NB4 (cell line): ENCODE measurements at regions not wholly inside any gene's neighbourhood (a gene's known extent, or its start where the extent isn't known, plus 50 kb on each side); places are given as distances from the start of the nearest gene placed in this dataset.

ENCODE experiments used
- DNase-seq: peaks from one replicate; pipeline ENCODE4 v3.0.0; 2010; ENCODE audit warnings: low read depth
- H3K4me3 ChIP-seq: one replicate; pipeline ENCODE4 v1.5.1; 2011; ENCODE audit warnings: mild to moderate bottlenecking, low read depth, low read length, moderate library complexity
- MYC ChIP-seq: IDR thresholded peaks from 2 replicates; pipeline ENCODE4 v1.6.1; 2011; ENCODE audit warnings: low read depth, low read length
- POLR2A ChIP-seq: IDR thresholded peaks from 2 replicates; pipeline ENCODE4 v1.6.1; 2011; ENCODE audit warnings: mild to moderate bottlenecking; ENCODE audit not compliant: insufficient read length; ENCODE audit errors: extremely low read depth
- TF ChIP-seq, protein P1 (sequence below): IDR thresholded peaks from one replicate; pipeline ENCODE4 v1.5.1; 2012; ENCODE audit warnings: low read depth, low read length
- TF ChIP-seq, protein P2 (sequence below): IDR thresholded peaks from 2 replicates; pipeline ENCODE4 v1.6.1; 2011; ENCODE audit warnings: low read depth, low read length

DNA sequence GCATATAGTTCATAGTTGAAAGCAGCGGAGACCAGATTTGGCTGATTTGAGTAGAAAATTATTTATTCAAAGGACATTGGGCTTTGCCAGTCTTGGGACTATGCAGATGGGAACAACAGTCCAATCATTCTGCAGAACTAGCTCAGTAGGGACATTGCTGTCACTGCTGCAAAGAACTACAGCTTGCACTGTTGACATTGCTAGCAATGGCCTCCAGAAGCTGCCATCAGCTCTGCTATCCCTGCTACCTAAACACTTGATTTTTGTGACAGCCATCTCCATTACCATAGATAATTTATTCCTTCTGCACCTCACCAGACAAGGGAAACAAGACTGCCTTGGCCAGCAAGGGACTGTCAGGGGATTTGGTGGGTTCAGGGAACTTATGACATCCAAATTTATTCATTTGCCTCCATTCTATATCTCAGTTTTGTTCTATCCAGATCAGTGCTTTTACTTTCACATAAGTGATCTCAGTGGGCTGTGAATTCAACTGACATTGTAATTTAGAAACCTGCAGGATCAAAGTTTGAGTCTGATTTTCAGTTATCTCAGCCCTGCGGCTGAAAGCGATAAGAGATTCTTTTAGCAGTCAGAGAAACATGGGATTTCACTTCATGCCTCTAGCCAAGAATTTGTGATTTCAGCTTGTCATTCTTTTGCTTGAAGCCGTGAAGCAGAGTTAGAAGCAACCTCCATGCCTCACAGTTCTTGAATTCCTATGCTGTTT lies 136.7 kb upstream of the FBXO33 start:
- DNase-seq = no peak
- H3K4me3 ChIP-seq = no peak overlapping the region
- TF ChIP-seq, protein P1, sequence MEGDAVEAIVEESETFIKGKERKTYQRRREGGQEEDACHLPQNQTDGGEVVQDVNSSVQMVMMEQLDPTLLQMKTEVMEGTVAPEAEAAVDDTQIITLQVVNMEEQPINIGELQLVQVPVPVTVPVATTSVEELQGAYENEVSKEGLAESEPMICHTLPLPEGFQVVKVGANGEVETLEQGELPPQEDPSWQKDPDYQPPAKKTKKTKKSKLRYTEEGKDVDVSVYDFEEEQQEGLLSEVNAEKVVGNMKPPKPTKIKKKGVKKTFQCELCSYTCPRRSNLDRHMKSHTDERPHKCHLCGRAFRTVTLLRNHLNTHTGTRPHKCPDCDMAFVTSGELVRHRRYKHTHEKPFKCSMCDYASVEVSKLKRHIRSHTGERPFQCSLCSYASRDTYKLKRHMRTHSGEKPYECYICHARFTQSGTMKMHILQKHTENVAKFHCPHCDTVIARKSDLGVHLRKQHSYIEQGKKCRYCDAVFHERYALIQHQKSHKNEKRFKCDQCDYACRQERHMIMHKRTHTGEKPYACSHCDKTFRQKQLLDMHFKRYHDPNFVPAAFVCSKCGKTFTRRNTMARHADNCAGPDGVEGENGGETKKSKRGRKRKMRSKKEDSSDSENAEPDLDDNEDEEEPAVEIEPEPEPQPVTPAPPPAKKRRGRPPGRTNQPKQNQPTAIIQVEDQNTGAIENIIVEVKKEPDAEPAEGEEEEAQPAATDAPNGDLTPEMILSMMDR = no peak
- TF ChIP-seq POLR2A (no peak), MYC (no peak)
- TF ChIP-seq, protein P2, sequence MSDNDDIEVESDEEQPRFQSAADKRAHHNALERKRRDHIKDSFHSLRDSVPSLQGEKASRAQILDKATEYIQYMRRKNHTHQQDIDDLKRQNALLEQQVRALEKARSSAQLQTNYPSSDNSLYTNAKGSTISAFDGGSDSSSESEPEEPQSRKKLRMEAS = no peak

DNA sequence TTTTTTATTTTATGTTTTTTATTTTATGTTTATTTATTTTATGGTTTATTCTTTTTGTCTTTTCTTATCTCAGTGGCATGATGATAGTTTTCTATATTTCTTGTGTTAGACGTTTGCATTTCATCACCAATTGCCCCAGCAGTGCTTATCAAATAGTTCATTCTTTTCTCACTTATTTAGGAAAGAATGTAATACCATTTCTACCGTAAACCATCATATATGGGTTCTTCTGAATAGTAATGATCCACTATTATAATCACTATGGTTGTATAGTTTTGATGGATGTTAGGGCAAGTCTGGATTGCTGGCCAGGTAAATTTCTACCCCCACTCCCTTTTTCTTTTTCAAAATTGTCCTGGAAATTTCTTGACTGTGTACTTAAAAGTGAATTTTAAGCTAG lies 134.6 kb upstream of the FBXO33 start:
- no peak overlapping the region for H3K4me3 ChIP-seq
- DNase-seq = no peak
- TF ChIP-seq, protein P1 = no peak
- TF ChIP-seq, protein P2 = no peak
- TF ChIP-seq POLR2A (no peak), MYC (no peak)

DNA sequence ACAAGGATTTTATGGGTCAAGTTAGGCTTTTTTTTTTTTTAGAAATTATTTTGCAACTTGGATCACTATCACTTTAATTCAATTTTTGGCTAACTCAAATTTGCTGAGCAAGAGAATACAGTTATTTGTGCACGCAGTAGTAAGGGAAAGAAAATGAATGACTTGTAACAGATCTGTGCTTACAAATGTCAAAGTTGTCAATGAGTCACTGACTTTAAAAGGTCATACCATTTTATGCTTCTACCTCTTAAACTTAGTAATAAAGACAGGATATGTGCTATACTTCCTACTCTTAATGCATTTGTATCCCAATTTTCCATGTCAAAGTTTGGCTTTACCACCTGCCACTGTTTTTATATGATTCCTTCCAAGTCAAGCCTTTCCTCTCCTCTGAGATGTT lies 131.1 kb upstream of the FBXO33 start:
- no peak for DNase-seq
- H3K4me3 ChIP-seq = no peak overlapping the region
- TF ChIP-seq, protein P1 = no peak
- TF ChIP-seq POLR2A = no peak
- no peak for TF ChIP-seq MYC
- TF ChIP-seq, protein P2 = no peak

DNA sequence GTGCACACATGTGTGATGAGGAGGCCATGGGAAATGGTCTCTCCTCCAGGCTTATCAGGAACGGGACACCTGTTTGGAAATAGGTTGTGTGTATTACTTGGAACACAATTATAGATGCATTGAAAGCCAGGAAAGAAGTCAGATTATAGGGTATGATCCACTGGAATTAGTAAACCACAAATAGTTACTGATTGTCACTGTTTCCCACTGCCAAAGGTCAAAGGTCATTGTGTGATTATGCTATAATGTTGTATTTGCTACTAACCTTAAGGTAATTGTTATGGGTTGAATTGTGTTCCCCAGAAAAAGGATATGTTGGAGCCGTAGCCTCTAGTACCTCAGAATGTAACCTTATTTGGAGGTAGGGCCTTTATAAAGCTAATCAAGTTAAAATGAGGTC lies 129.9 kb upstream of the FBXO33 start:
- no peak overlapping the region for H3K4me3 ChIP-seq
- no peak for TF ChIP-seq POLR2A
- TF ChIP-seq, protein P2 = no peak
- TF ChIP-seq MYC = no peak
- TF ChIP-seq, protein P1 = no peak
- DNase-seq = no peak

DNA sequence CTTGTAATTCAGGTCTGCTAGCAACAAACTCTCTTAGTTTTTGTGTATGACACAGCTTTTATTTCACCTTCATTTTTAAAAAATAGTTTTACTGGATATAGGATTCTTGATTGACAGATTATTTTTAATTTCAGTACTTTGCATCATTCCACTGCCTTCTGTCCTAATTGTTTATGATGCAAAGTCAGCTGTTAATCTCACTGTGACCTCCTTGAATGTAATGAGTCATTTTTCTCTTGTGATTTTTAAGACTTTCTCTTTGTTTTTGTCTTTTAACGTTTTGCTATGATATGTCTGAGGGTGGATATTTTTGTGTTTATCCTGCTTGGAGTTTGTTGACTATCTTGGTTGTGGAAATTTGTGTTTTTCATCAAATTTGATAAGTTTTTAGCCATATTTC lies 126.3 kb upstream of the FBXO33 start:
- DNase-seq = no peak
- TF ChIP-seq, protein P2 = no peak
- TF ChIP-seq MYC = no peak
- TF ChIP-seq POLR2A = no peak
- TF ChIP-seq, protein P1 = no peak
- H3K4me3 ChIP-seq = no peak overlapping the region
